ENCODE measurements at regions not wholly inside any gene's neighbourhood (a gene's known extent, or its start where the extent isn't known, plus 50 kb on each side); places are given as distances from the start of the nearest gene placed in this dataset.

DNA sequence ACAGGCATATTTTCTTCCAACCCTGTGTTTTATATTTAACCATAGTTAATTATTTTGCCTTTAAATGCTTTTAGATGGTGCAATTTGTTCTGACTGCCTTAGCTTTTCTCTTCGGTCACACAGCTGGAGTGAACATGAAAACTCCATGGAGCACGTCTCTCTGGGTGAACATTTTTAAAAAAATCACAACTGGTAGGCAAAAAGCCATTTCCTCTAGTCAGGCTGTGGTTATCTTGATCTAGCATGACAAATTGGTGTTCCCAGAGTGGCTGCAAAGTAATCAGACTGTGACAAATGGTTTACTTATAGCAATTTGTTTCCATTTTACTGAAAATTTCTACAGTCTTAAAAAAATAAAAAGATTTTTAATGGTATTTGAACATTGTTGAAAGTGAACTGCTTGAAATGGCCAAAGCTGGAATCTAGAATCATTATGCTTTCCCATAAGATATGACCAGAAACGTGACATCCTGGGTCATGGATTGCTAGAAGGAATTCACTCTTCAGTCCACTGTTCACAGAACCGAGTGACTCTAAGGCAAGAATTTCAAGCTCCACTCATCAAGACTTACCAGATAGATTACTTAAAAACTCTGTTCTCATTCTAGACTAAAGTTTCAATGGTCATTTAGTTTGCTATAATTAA lies 703.6 kb downstream of the CPS1 start:
- ATAC-seq = no peak
- H3K9me3 ChIP-seq = peaks cover 0 to 7% (median 0%) of the 10 kb centered on the region in 11 donors
- WGBS, 2 donors = 51 to 60% methylated on average over 4 of the region's 4 CpGs
- H3K27ac ChIP-seq = no peak overlapping the region
- H3K4me3 ChIP-seq = no peak overlapping the region
- intact Hi-C loops (cut with DNase I) = no loop called here
- H3K27me3 ChIP-seq = no peaks in the 10 kb centered on the region
- DNase-seq = no peak
- H3K36me3 ChIP-seq = no peaks in the 10 kb centered on the region
- TF ChIP-seq, protein P1, sequence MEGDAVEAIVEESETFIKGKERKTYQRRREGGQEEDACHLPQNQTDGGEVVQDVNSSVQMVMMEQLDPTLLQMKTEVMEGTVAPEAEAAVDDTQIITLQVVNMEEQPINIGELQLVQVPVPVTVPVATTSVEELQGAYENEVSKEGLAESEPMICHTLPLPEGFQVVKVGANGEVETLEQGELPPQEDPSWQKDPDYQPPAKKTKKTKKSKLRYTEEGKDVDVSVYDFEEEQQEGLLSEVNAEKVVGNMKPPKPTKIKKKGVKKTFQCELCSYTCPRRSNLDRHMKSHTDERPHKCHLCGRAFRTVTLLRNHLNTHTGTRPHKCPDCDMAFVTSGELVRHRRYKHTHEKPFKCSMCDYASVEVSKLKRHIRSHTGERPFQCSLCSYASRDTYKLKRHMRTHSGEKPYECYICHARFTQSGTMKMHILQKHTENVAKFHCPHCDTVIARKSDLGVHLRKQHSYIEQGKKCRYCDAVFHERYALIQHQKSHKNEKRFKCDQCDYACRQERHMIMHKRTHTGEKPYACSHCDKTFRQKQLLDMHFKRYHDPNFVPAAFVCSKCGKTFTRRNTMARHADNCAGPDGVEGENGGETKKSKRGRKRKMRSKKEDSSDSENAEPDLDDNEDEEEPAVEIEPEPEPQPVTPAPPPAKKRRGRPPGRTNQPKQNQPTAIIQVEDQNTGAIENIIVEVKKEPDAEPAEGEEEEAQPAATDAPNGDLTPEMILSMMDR (IDR thresholded peaks at IDR 0.05) = no peak
- no peaks in the 10 kb centered on the region for H3K4me1 ChIP-seq

DNA sequence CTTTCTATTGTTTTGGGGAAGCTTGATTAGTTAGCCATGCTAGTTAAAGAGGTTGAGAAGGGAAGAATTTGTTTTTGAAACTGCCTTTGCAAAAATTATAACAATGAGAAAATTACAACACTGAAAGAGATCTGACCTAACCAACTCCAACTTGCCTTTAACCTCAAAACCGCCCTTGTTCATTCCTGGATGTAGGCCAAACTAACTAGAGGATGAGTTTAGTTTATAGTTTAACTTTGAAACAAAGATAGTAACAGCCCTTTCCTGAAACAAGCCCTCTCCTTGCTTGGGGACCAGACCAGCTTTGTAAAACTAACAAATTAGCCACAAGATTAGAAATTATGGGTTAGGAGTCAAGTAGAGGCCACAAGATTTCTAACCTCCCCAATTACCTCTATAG lies 713.9 kb downstream of the CPS1 start:
- no peak overlapping the region for H3K4me3 ChIP-seq
- H3K27me3 ChIP-seq = no peaks in the 10 kb centered on the region
- no peak for ATAC-seq
- no peak for DNase-seq
- no peaks in the 10 kb centered on the region for H3K36me3 ChIP-seq
- intact Hi-C loops (cut with DNase I) = no loop called here
- H3K9me3 ChIP-seq = peaks cover 0 to 20% (median 0%) of the 10 kb centered on the region in 11 donors
- no peaks in the 10 kb centered on the region for H3K4me1 ChIP-seq
- TF ChIP-seq, protein P1 (IDR thresholded peaks at IDR 0.05) = no peak
- WGBS, 2 donors = 68 to 79% methylated on average over 1 of the region's 1 CpG
- H3K27ac ChIP-seq = no peak overlapping the region

DNA sequence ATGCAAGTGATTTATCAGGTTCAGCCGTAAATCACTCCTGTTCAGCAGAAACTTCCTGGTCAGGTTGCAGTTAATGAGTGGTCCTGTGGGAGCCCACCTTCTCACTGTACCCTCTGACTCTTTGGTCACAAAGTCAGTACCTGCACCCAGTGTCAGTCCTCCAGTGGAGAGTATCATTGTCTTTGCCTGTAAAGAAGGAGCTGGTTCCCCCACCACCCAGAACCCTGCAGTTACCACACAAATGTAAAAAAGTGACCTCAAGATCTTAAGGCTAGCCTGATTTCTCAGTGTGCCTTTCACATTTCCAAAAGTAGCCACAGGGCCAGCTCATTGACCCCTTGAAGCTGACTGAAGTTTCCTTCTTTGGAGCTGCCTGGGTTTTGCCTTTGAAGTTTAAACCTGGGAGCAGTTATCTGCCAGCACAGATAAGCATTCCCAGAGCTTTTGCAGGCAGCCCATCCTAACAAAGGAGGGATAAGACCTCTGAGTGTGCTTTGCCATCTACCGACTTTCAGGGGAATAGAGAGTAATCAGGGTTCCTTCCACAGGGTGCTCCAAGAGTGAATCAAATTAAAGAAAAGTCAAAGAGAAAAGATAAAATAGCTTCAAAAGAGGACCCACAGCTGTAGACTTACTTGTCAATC lies 725.2 kb downstream of the CPS1 start:
- intact Hi-C loops (cut with DNase I) = no loop called here
- no peaks in the 10 kb centered on the region for H3K27me3 ChIP-seq
- no peaks in the 10 kb centered on the region for H3K9me3 ChIP-seq
- DNase-seq (no peak), ATAC-seq (no peak)
- no peaks in the 10 kb centered on the region for H3K36me3 ChIP-seq
- WGBS, 2 donors = 35 to 44% methylated on average over 2 of the region's 2 CpGs
- no peaks in the 10 kb centered on the region for H3K4me1 ChIP-seq
- H3K4me3 ChIP-seq = no peak overlapping the region
- TF ChIP-seq, protein P1 (IDR thresholded peaks at IDR 0.05) = no peak
- no peak overlapping the region for H3K27ac ChIP-seq

DNA sequence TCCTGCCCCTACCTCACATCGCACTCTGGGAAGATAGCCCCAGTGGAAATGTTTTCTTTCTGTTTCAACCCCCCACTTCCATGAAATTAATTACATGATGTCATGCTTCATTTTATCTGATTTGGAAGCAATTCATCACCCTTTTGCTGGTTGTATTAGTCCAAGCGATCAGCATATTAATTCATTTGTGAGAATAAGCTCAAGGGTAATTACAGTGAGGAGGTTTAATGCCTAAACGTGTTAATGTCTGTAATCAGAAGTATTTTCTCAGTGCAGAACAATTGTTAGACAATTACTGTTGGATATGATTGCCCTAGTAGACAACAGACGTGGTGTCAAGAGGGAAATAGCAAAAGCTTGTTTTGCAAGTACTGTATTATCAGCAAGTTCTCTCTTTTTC lies 746.3 kb downstream of the CPS1 start:
- H3K27ac ChIP-seq = no peak overlapping the region
- no peaks in the 10 kb centered on the region for H3K36me3 ChIP-seq
- no peak overlapping the region for H3K4me3 ChIP-seq
- peaks cover 0 to 6% (median 0%) of the 10 kb centered on the region in 11 donors for H3K9me3 ChIP-seq
- no peaks in the 10 kb centered on the region for H3K27me3 ChIP-seq
- intact Hi-C loops (cut with DNase I) = no loop called here
- DNase-seq (no peak), ATAC-seq (no peak)
- no peaks in the 10 kb centered on the region for H3K4me1 ChIP-seq
- 47 to 62% methylated on average over 4 of the region's 4 CpGs for WGBS, 2 donors
- TF ChIP-seq, protein P1 (IDR thresholded peaks at IDR 0.05) = no peak
